Panc1 (cell line): ENCODE measurements at regions not wholly inside any gene's neighbourhood (a gene's known extent, or its start where the extent isn't known, plus 50 kb on each side); places are given as distances from the start of the nearest gene placed in this dataset.

Experiments
- ATAC-seq: fragments of 200-7000 bp; cut with Tn5 transposase; 2 replicates; pipeline ENCODE4 v1.9.1; 2020; ENCODE audit warnings: mild to moderate bottlenecking, moderate library complexity
- BruUV-seq: library from RNA; stranded (reverse); fragments of 400-500 nt; replicated peaks from 2 replicates; lab custom pipeline; 2021; lab: Mats Ljungman, UMichigan
- CTCF ChIA-PET: fragments of 300-600 bp; sonication (Branson Sonifier 250); formaldehyde crosslinking; loops from one replicate; lab custom pipeline; 2022; ENCODE audit warnings: antibody characterized with exemption; lab: Charles Lee
- POLR2A ChIA-PET: fragments of 300-600 bp; sonication (Branson Sonifier 250); formaldehyde crosslinking; loops from one replicate; lab custom pipeline; 2022; ENCODE audit warnings: antibody characterized with exemption; lab: Charles Lee
- DNase-seq: peaks from one replicate; pipeline ENCODE4 v3.0.0-alpha.2; 2010; ENCODE audit warnings: low read depth, low spot score
- H3K27ac ChIP-seq: 2 replicates; pipeline ENCODE4 v1.5.1; 2011; ENCODE audit warnings: mild to moderate bottlenecking, low read length, inconsistent platforms
- H3K27me3 ChIP-seq: fragments of 200-500 bp; sonication (Bioruptor generic); 2 replicates; pipeline ENCODE4 v1.6.0; 2014; ENCODE audit warnings: low read length, inconsistent platforms; ENCODE audit not compliant: control insufficient read depth, insufficient read depth
- H3K36me3 ChIP-seq: fragments of 200-500 bp; sonication (Bioruptor generic); 2 replicates; pipeline ENCODE4 v1.5.1; 2014; ENCODE audit warnings: inconsistent platforms, mild to moderate bottlenecking, low read length, moderate library complexity; ENCODE audit not compliant: control insufficient read depth, insufficient read depth
- H3K4me1 ChIP-seq: 2 replicates; pipeline ENCODE4 v1.5.1; 2011; ENCODE audit warnings: inconsistent platforms, mild to moderate bottlenecking, low read length, moderate library complexity; ENCODE audit not compliant: control insufficient read depth, insufficient read depth
- H3K4me3 ChIP-seq, 2 experiments: 2 replicates each; pipeline ENCODE4 v1.5.1; 2011 to 2012; ENCODE audit warnings: low read depth in 2 of 2, low read length in 2 of 2, mild to moderate bottlenecking in 2 of 2, inconsistent platforms in 1 of 2, moderate library complexity in 1 of 2
- H3K9me3 ChIP-seq: fragments of 200-500 bp; sonication (Bioruptor generic); 2 replicates; pipeline ENCODE4 v1.5.1; 2014; ENCODE audit warnings: low read depth, mild to moderate bottlenecking, inconsistent platforms, low read length, moderate library complexity; ENCODE audit not compliant: control insufficient read depth, insufficient read depth
- CTCF ChIP-seq: fragments of 450-650 bp; IDR thresholded peaks from 2 replicates; pipeline ENCODE4 v1.5.1; 2017; ENCODE audit warnings: mild to moderate bottlenecking
- POLR2AphosphoS5 ChIP-seq: IDR thresholded peaks from 2 replicates; pipeline ENCODE4 v1.6.1; 2012; ENCODE audit warnings: mild to moderate bottlenecking, low read depth, low read length, moderate library complexity
- SIN3A ChIP-seq: IDR thresholded peaks from 2 replicates; pipeline ENCODE4 v1.6.1; 2012; ENCODE audit warnings: low read depth, mild to moderate bottlenecking, low read length, moderate library complexity, borderline replicate concordance; ENCODE audit not compliant: insufficient read depth
- TCF7L2 ChIP-seq: IDR thresholded peaks from 2 replicates; pipeline ENCODE4 v1.6.1; 2011; ENCODE audit warnings: mild to moderate bottlenecking, low read depth, low read length, inconsistent platforms
- in situ Hi-C: cut with HindIII; loops from 2 replicates; pipeline ENCODE4 v1.10.0; 2016; ENCODE audit warnings: low sequenced_read_pairs, low pct_unique_long_range_greater_than_20kb
- intact Hi-C: fragments of 100-400 bp; cut with micrococcal nuclease; formaldehyde crosslinking; loops from one replicate; pipeline ENCODE4 v1.10.0; 2022; ENCODE audit not compliant: unreplicated experiment
- TF ChIP-seq, protein P1 (sequence below), 2 experiments: IDR thresholded peaks; 2 replicates each; pipeline ENCODE4 v1.6.1; 2011 to 2012; ENCODE audit warnings: low read depth in 2 of 2, control low read depth in 1 of 2, low read length in 1 of 2, mild to moderate bottlenecking in 1 of 2, moderate library complexity in 1 of 2; ENCODE audit not compliant: insufficient read depth in 1 of 2

DNA sequence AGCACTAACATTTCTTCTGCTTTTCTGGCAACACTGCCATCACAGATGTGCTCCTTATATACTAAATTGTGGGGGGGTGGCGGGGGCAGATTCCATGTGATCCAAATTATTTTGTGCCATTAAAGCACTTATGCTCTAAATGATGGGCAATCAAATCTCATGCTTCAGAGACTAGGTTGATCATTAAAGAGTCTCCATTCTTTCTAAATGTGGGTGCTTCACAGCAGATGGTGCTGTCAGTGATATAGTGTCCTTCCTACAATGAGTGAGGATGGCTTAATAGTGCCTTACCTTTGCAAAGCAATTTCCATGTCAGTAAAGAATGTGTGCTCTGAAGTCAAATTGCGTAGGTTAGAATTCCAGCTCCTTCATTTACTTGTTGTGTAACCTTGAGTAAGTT, 589.8 kb downstream of the ETS1 start:
- no peak for ATAC-seq
- no peak overlapping the region for H3K4me3 ChIP-seq
- ChIA-PET POLR2A (no interaction called here), CTCF (no interaction called here)
- no peaks in the 10 kb centered on the region for H3K4me1 ChIP-seq
- intact Hi-C loops (no loop called here), in situ Hi-C loops (no loop called here)
- H3K36me3 ChIP-seq: no peaks in the 10 kb centered on the region
- H3K9me3 ChIP-seq: no peaks in the 10 kb centered on the region
- DNase-seq: no peak
- no peak overlapping the region for H3K27ac ChIP-seq
- H3K27me3 ChIP-seq: no peaks in the 10 kb centered on the region
- no peak for TF ChIP-seq TCF7L2
- TF ChIP-seq SIN3A: no peak
- no peak for TF ChIP-seq POLR2AphosphoS5
- no peak for TF ChIP-seq CTCF
- TF ChIP-seq, protein P1, sequence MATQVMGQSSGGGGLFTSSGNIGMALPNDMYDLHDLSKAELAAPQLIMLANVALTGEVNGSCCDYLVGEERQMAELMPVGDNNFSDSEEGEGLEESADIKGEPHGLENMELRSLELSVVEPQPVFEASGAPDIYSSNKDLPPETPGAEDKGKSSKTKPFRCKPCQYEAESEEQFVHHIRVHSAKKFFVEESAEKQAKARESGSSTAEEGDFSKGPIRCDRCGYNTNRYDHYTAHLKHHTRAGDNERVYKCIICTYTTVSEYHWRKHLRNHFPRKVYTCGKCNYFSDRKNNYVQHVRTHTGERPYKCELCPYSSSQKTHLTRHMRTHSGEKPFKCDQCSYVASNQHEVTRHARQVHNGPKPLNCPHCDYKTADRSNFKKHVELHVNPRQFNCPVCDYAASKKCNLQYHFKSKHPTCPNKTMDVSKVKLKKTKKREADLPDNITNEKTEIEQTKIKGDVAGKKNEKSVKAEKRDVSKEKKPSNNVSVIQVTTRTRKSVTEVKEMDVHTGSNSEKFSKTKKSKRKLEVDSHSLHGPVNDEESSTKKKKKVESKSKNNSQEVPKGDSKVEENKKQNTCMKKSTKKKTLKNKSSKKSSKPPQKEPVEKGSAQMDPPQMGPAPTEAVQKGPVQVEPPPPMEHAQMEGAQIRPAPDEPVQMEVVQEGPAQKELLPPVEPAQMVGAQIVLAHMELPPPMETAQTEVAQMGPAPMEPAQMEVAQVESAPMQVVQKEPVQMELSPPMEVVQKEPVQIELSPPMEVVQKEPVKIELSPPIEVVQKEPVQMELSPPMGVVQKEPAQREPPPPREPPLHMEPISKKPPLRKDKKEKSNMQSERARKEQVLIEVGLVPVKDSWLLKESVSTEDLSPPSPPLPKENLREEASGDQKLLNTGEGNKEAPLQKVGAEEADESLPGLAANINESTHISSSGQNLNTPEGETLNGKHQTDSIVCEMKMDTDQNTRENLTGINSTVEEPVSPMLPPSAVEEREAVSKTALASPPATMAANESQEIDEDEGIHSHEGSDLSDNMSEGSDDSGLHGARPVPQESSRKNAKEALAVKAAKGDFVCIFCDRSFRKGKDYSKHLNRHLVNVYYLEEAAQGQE (IDR thresholded peaks at IDR 0.05; ENCODE audit: insufficient read depth in 1 of 2, low read depth in 2 of 2, low read length in 1 of 2): no peak
- BruUV-seq: no TSS peak

- CTCF ChIA-PET: no interaction called here
- POLR2A ChIA-PET: no interaction called here
These were observed 590.5 kb downstream of the ETS1 start for GRCh38 chr11:127996825-127997224.

More at GRCh38 chr11:127996825-127997224, 590.5 kb downstream of the ETS1 start:
- ATAC-seq: no peak
- H3K9me3 ChIP-seq: no peaks in the 10 kb centered on the region
- H3K4me3 ChIP-seq: no peak overlapping the region
- intact Hi-C loops (no loop called here), in situ Hi-C loops (no loop called here)
- no peaks in the 10 kb centered on the region for H3K27me3 ChIP-seq
- no peak for TF ChIP-seq CTCF
- TF ChIP-seq SIN3A: no peak
- TF ChIP-seq, protein P1 (IDR thresholded peaks at IDR 0.05; ENCODE audit: insufficient read depth in 1 of 2, low read depth in 2 of 2, low read length in 1 of 2): no peak
- no peak for TF ChIP-seq TCF7L2
- TF ChIP-seq POLR2AphosphoS5: no peak
- H3K27ac ChIP-seq: no peak overlapping the region
- no peak for DNase-seq
- H3K36me3 ChIP-seq: no peaks in the 10 kb centered on the region
- no peaks in the 10 kb centered on the region for H3K4me1 ChIP-seq
- no TSS peak for BruUV-seq
